HEK293 (cell line): ENCODE measurements at regions not wholly inside any gene's neighbourhood (a gene's known extent, or its start where the extent isn't known, plus 50 kb on each side); places are given as distances from the start of the nearest gene placed in this dataset.

Source experiments
- CTCF ChIP-seq: fragments of 450-650 bp; formaldehyde crosslinking; IDR thresholded peaks from 2 replicates; pipeline ENCODE4 v1.5.1; 2016; ENCODE audit warnings: missing biosample characterization, missing genetic modification characterization
- ZNF10 ChIP-seq: fragments of 450-650 bp; formaldehyde crosslinking; IDR thresholded peaks from 2 replicates; pipeline ENCODE4 v1.5.1; 2017; ENCODE audit warnings: missing biosample characterization, missing genetic modification characterization

DNA sequence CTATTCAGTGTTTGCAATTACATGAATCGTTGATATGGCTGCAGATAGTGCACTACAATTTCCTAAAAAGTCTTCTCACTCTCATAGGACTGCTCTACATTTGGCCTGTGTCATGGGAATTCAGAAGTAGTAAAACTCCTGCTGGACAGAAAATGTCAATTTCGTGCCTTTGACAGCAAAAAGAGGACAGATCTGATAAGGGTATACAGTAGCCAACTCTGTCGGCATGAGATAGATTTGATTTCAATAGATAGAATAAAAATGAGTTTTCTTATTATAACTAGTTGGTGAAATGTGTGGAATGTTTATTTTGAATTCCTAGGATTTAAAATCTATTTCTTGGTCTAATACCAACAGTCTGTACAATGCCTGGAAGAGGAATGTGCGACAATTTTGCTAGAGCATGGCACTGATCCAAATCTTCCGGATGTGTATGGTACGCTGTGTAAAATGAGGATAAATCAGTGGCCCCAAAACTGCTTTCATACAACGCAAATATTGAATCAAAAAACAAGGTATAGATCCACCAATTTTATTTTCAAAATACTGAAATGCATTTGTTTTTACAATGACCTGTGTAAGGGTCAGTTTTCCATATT is 133.5 kb upstream of the CDK13 start:
- TF ChIP-seq CTCF (tag by site-specific recombination), result no peak
- TF ChIP-seq ZNF10, result no peak
